Upper lobe of left lung (tissue), 6 donors: ENCODE measurements at regions not wholly inside any gene's neighbourhood (a gene's known extent, or its start where the extent isn't known, plus 50 kb on each side); places are given as distances from the start of the nearest gene placed in this dataset.
"Not testable (repeated sequence)": the region's sequence is repeated elsewhere in the genome, so short reads cannot be mapped to it uniquely, and the experiment has no call there.

Experiments
- ATAC-seq, 2 donors: fragments of 200-7000 bp; cut with Tn5 transposase; one replicate each; pipeline ENCODE4 v1.9.1; 2022; ENCODE audit warnings: mild to moderate bottlenecking in 2 of 2, moderate library complexity in 2 of 2; ENCODE audit not compliant: low FRiP score in 2 of 2
- DNase-seq, 2 donors: peaks; one replicate each; pipeline ENCODE4 v3.0.0-alpha.2; 2019 to 2020
- H3K27ac ChIP-seq, 4 donors: fragments of 200-600 bp; sonication (generic); one replicate each; pipeline ENCODE4 v1.5.1; 2016 to 2019
- H3K27me3 ChIP-seq, 4 donors: fragments of 200-600 bp; sonication (generic); one replicate each; pipeline ENCODE4 v1.5.1; 2017 to 2019
- H3K36me3 ChIP-seq, 4 donors: fragments of 200-600 bp; sonication (generic); one replicate each; pipeline ENCODE4 v1.5.1; 2016 to 2019
- H3K4me1 ChIP-seq, 4 donors: fragments of 200-600 bp; sonication (generic); one replicate each; pipeline ENCODE4 v1.5.1; 2018 to 2019
- H3K4me3 ChIP-seq, 4 donors: fragments of 200-600 bp; sonication (generic); one replicate each; pipeline ENCODE4 v1.5.1; 2017 to 2019; ENCODE audit warnings: mild to moderate bottlenecking in 2 of 4, moderate library complexity in 1 of 4
- H3K9me3 ChIP-seq, 4 donors: fragments of 200-600 bp; sonication (generic); one replicate each; pipeline ENCODE4 v1.5.1; 2018 to 2019
- CTCF ChIP-seq, 6 experiments: fragments of 450-650 bp in 4 of 6; fragments of 200-600 bp in 2 of 6; sonication (generic) in 2 of 6; IDR thresholded peaks; one replicate each; pipeline ENCODE4 v1.5.1; 2016 to 2019; ENCODE audit warnings: antibody characterized with exemption in 6 of 6
- EP300 ChIP-seq, 4 donors: sonication (generic); formaldehyde crosslinking; IDR thresholded peaks; one replicate each; pipeline ENCODE4 v1.5.1; 2017; ENCODE audit warnings: antibody characterized with exemption in 4 of 4, control low read depth in 2 of 4
- POLR2A ChIP-seq, 4 donors: fragments of 450-650 bp; IDR thresholded peaks; one replicate each; pipeline ENCODE4 v1.5.1; 2016 to 2017; ENCODE audit warnings: antibody characterized with exemption in 4 of 4, mild to moderate bottlenecking in 2 of 4
- POLR2AphosphoS5 ChIP-seq, 2 donors: sonication (generic); formaldehyde crosslinking; IDR thresholded peaks; one replicate each; pipeline ENCODE4 v1.5.1; 2017; ENCODE audit warnings: antibody characterized with exemption in 2 of 2
- WGBS, 2 donors: methylation state at CpG; one replicate each; pipeline ENCODE4 v1.1.5; 2017 to 2018; 5-methylcytosine and 5-hydroxymethylcytosine counted together
- donor health status: DM: no; HTN: no; CAD: no; lungs with moderate emphysema.
- donor health status: DM: no; HTN: yes; CAD: no; lungs with severe emphysema.

- Histone ChIP-seq H3K4me1 (peaks cover 12 to 17% (median 13%) of the 10 kb centered on the region in 4 donors), H3K4me3 (no peak overlapping the region), H3K27ac (no peak overlapping the region), H3K9me3 (no peaks in the 10 kb centered on the region), H3K36me3 (no peaks in the 10 kb centered on the region), H3K27me3 (no peaks in the 10 kb centered on the region)
- WGBS, 2 donors, result 49 to 71% methylated on average over 4 of the region's 4 CpGs
- ATAC-seq (no peak), DNase-seq (no peak)
- no peak for TF ChIP-seq POLR2AphosphoS5 (IDR thresholded peaks at IDR 0.05)
- TF ChIP-seq CTCF (IDR thresholded peaks at IDR 0.05), result no peak
- no peak for TF ChIP-seq EP300 (IDR thresholded peaks at IDR 0.05)
- TF ChIP-seq POLR2A (IDR thresholded peaks at IDR 0.05), result no peak
Measured at GRCh38 chr1:25011275-25011674, 81.2 kb upstream of the RUNX3 start.

GRCh38 chr1:25009671-25010262 is 79.7 kb upstream of the RUNX3 start:
- Histone ChIP-seq H3K4me3 (no peak overlapping the region), H3K27ac (no peak overlapping the region), H3K27me3 (no peaks in the 10 kb centered on the region), H3K4me1 (peaks cover 12 to 18% (median 13%) of the 10 kb centered on the region in 4 donors), H3K9me3 (no peaks in the 10 kb centered on the region), H3K36me3 (no peaks in the 10 kb centered on the region)
- DNase-seq (no peak), ATAC-seq (no peak)
- WGBS, 2 donors, result 92 to 100% methylated on average over 2 to 3 of the region's 3 CpGs
- no peak for TF ChIP-seq CTCF (IDR thresholded peaks at IDR 0.05)
- no peak for TF ChIP-seq POLR2AphosphoS5 (IDR thresholded peaks at IDR 0.05)

DNA sequence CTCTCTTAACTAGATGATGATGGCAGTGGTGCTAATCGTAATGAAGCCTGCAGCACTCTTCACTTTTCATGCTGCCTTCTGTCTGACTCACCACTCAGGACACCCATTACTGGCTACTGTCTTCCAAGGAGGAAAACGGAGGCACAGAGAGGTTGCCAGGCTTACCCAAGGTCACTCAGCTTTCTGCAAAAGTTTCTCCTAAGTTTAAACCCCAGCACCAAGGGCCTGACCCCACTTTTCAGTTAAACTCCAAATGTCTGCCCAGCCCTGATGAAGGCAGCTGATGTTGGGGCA is 78.1 kb upstream of the RUNX3 start:
- Histone ChIP-seq H3K27ac (no peak overlapping the region), H3K9me3 (no peaks in the 10 kb centered on the region), H3K4me3 (no peak overlapping the region), H3K4me1 (peaks cover 12 to 18% (median 13%) of the 10 kb centered on the region in 4 donors), H3K36me3 (no peaks in the 10 kb centered on the region), H3K27me3 (no peaks in the 10 kb centered on the region)
- 64 to 66% methylated on average over 1 to 2 of the region's 2 CpGs for WGBS, 2 donors
- DNase-seq (no peak), ATAC-seq (no peak)
- TF ChIP-seq EP300 (IDR thresholded peaks at IDR 0.05), result no peak
- no peak for TF ChIP-seq POLR2AphosphoS5 (IDR thresholded peaks at IDR 0.05)
- no peak for TF ChIP-seq POLR2A (IDR thresholded peaks at IDR 0.05)
- TF ChIP-seq CTCF (IDR thresholded peaks at IDR 0.05), result no peak

DNA sequence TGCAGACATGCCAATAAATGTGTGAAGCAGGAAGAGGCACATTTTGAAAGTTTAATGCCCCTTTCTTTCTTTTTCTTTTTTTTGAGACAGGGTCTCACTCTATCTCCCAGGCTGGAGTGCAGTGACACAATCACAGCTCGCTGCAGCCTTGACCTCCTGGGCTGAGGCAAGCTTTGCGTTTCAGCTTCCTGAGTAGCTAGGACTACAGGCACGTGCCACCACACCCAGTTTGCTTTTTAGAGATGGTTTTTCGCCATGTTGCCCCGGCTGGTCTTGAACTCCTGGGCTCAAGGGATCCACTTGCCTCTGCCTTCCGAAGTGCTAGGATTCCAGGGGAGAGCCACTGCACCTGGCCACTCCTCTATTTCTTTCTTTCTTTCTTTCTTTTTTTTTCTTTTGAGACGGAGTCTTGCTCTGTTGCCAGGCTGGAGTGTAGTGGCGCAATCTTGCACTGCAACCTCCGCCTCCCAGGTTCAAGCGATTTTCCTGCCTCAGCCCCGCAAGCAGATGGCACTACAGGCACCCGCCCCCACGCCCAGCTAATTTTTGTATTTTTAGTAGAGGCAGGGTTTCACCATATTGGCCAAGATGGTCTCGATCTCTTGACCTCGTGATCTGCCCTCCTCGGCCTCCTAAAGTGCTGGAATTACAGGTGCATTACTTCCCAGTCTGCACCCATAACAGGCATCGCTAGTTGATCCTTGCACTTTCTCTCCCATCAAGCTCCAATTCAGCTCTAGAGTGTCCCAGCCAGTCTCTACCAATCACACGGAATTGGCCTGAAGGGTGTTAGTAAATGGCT is 77.5 kb upstream of the RUNX3 start:
- H3K4me1 ChIP-seq, result peaks cover 12 to 18% (median 13%) of the 10 kb centered on the region in 4 donors
- 40 to 42% methylated on average over 18 of the region's 18 CpGs for WGBS, 2 donors
- not testable (repeated sequence) for ATAC-seq

More for the DNA sequence above, 77.5 kb upstream of the RUNX3 start:
- peak in 1 of 2 donors; percentile 61 for DNase-seq
- H3K4me3 ChIP-seq, result peak overlapping the region in 1 of 4 donors; percentile 28
- not testable (repeated sequence) for H3K27me3 ChIP-seq, H3K9me3 ChIP-seq, H3K27ac ChIP-seq, H3K36me3 ChIP-seq
- TF ChIP-seq CTCF (IDR thresholded peaks at IDR 0.05), result peak in 3 of 6 experiments; percentile 6 to 20 (median 14)
